NCI-H2107 treated with DMSO at 0.1 percent for 48 hours (cell line): ENCODE measurements at regions not wholly inside any gene's neighbourhood (a gene's known extent, or its start where the extent isn't known, plus 50 kb on each side); places are given as distances from the start of the nearest gene placed in this dataset.

Experiments
- DNase-seq: peaks from one replicate; lab custom pipeline; 2025; ENCODE audit not compliant: unreplicated experiment; lab: John Stamatoyannopoulos, UW

DNA sequence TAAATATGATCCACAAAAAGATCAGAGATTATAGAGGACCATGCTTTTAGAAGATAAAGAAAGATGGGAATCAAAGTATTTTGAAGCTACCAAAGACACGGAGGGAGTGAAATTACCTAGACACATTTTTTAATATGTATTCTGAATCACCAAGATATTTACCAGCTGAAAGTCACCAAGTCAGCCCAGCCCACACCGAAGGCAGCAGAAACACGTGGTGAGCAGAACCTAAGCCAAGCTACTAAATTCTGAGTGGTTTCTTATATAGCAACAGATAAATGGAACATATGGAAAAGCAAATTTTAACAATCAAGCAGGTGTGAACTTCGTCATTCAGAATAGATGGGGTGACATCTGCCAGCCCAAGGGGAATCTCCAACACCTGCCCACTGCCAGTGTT is 134.7 kb upstream of the AKR1E2 start:
- DNase-seq: no peak

DNA sequence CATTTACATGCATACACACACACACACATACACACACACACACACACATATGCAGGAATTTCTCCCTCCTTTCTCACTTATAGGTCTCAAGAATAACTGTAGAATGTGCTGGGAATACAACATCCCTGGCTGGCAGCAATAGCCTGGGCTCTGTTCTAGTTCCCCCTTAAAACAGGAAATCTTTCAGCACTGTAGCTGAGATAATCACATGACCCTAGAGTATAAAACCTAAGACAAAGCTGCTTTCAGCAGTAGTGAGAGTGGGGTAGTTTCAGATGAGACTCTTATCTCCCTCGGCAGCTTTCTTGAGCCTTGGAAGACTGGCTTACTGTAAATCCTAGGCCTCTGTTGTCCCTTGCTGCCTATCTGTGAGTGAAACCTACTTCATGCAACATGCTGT is 137.4 kb upstream of the AKR1E2 start:
- DNase-seq: no peak

DNA sequence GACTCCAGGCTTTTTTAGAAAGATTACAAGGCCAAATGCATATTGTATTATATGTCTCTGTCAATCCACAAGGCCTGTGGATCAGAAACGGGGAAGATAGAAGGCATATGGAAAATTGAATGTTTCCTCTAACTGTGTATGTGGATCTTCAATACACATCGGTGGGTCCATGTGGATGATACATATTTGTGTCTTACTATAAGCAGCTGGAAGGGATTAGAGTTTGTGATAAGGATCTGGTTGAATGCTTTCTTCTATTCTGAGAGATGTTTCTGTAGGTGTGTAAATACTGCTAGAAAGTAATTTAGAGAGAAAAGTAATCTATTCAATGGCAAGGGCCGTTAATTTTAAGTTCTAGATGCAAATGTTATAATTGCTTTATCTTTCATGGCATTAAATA is 137.8 kb upstream of the AKR1E2 start:
- no peak for DNase-seq

DNA sequence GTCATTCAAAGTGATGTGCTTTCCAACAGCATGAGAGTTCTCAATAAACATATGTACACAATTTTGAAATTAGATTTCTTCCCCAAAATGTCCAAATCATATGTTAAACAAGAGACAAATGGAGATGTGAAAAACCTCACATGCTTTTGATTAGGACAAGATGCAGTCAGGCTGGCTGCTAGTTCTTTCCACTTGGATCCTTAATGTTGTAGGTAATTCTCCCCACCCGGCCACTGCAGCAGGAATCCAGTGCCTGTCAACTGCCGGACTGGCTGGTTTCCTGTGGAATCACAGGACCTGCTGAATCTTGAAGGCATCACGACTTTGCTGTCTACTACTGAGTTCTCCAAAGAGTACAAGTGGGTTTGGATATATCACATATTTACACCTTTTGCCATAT is 138.6 kb upstream of the AKR1E2 start:
- no peak for DNase-seq

DNA sequence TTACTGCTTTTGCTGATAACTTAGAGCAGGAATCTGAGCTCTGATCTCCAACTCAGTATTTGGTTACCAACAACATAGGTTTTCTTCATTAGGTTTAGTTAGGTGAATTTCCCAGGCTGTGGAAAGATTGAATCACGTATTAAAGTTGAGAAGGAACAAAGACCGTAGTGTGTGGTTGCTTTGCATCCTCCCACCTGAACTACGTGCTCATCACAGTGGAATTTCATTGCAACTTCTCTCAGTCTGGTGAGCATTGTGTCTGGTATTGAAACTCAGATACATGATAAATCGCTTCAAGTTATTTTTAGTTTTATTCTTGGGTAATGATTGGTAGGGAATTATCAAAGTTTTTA is 139.4 kb upstream of the AKR1E2 start:
- no peak for DNase-seq

DNA sequence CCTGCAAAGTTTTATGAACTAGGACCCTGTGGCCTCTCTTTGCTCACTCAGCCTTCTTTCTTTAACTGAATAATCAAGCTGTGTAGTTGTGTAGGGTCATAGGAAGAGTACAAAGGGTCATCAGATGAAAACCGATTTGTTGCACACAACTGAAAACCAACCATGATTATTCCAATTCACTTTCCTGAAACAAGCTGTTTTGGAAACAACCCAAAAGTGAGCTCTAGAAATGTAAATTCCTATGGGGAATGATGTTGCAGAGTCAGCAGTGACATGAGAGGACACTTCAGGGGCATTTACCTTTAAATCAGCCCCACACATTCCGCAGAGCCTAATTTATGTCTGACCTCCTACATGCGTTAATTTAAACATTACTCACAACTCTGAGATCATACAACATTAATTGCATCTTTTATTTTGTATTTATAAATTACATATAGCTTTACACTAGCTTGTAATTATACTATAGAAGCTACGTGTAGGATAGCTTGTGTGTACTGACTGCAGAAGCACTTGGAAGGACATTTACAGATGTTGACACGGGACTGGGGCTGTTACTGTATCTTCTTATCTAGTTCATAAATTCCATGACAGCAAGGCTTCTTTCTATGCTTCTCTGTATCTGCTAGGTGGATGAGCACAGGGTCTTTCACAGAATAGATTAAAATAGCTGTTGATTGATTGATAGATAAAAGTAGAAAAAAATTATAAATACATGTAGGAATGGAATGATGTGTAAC is 139.9 kb upstream of the AKR1E2 start:
- DNase-seq: no peak

DNA sequence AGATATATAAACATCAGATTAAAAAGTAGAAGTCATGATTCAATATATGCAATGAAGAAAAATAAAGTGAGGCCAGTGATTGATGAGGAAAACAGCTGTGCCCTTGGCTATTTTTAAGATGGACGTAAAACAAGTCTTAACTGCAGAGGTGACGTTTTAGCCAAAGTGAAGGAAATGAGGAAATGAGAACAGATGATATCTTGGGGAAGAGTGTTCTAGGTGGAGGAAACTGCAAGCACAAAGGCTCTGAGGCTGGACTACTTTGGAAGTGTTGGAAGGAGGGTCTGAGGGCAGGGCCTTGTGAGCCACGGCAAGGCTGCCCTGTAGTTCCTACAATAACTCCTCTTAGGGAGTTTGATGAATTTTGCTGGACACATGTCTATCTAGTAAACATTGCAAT is 140.5 kb upstream of the AKR1E2 start:
- DNase-seq: no peak

DNA sequence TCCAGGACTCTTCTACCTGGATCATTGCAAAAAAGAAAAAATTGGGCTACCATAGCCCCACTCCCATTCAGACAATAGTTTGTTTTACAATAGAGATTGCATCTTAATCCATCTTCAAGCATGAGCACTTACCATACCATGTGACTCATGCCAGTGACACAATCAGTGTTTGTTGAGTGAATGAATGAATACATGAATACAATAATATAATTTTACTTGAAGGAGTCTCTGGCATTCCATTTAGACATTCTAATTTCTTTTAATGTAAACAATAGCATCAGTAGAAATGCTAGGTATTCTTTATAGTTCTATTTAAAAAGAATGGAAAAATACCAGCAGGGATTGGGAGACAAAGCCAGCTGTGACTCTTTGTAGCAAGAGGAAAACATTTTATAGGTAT is 141.6 kb upstream of the AKR1E2 start:
- no peak for DNase-seq

DNA sequence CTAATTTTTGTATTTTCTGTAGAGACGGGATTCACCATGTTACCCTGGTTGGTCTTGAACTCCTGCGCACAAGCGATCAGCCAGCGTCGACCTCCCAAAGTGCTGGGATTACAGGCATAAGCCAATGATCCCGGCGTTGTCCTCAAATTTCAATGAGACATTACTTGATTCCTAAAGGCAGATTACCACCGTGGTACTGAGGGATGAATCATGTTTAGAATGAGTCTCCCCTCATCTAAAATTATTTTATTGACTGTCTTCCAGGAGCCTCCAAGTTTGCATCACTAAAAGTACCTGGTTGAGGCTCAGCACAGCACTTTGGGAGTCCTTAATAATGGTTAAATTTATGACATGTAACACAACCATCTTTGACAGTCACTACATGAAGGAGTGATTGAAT is 142.2 kb upstream of the AKR1E2 start:
- DNase-seq: no peak

DNA sequence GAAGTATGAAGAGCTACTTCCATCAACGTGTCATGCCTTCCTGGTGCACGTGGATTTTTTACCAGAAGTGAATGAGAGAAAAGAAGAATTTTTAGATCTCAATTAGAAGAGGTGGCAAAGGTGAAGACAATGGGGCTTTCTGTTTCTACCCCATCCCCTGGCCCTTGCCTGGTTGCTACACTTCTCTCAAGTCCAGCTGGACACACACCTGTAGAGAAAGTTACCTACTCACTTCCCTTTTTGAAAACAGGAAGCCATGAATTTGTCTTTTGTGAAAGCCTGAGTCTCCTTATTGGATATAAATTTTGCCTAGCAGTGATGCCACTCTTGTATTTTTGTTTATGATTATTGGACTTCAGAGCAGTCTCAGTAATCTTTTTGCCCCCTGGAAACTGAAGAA is 142.9 kb upstream of the AKR1E2 start:
- no peak for DNase-seq

DNA sequence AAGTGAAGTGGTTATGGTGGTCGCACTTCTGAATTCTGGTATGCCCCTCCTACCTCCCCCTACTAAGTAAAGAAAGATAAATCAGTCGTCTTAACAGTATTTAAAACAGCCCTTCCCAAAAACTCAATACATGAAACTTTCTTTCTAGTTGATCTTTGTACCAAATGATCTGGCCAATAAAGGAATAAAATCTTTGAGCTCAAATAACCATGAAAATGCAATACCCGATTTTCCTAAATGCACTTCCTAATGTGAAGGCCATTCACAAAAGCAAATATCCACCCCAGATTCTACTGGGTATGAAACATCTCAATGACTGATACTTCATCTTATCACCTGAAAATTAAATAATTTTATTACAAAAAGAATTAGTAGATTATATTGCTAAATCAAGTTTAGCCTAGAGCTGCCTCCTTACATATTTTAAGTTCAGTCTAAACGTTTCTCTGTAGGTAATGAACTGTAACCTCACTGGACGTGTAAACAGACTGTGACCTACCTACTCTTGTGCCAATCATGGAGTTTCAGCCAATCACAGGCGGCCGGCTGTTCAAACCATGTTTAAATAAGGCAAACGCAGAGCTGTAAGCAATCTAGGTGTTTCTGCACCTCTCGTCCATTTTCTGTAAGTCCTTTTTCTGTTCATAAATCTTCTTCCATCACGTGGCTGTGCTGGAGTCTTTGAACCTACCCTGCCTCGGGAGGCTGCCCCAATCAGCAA is 146.9 kb upstream of the AKR1E2 start:
- no peak for DNase-seq

DNA sequence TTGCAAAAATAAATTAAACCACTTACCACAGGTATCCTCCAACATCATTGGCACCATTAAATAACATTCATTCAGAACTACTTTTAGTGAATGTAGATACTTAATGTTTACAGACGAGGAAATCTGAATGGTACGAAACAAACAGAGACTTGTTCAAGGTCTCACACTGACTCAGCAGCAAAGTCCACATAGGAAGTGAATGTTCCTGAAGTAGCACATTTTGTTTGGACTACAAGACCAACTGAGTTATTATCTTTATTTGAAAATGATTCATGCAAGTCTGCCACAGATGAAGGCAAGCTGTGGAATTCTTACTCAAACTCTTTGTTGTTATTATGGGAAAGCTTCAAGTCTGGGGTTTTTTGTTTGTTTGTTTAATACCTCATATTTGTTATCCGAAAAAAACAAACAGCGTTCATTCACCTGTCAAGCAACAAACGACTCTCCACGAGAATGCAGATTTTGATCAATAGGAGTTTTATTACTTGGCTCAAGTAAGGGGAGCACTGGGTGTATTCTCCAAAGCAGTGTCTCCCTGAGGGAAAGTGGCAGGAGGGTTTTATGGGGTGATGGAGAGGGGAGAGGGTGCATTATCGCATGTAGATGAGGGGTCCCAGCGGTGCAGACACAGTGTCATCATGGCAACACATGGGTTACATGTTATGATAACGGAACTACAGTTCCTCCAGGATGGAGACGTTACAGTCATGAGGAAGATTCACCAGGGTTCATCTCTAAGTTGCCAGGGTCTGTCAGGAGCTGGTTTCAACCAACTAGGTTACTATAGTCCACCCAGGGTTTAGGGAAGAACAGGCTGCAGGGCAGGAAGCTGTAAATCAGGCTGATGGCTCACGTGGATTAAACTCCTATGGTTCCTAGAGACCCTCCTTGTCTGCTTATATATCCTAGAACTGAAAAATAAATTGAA is 147.7 kb upstream of the AKR1E2 start:
- no peak for DNase-seq

DNA sequence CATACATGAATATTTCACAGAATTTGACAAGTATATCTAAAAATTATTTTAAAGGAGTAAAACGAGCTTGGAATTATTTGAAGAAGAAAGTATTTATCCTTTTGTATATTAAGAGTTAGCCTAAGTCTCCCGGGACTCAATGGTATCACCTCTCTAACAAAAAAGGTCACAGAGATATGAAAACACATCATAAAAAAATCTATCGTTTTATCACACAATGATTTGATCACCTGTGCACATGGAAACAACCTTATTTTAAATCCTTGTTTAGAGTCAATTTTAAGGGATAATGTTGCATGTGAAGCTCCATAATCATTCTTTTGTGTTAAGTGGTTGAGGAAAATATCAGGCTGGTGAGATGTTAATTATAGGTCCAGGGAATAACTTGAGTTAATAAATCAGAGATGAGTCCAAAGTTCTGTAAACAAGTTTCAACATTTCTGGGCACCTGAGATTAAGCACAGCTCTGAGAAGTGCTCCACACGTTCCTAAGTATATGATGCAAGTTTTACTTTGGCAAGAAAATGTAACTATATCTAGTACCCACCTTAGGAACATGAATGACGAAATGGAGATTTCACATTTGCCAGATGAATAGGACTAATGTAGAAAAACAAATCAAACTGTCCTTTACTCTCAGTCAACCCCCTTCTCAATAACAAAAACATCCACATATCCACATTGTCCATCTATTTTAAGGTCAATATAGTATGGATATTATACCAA is 148.5 kb upstream of the AKR1E2 start:
- no peak for DNase-seq

DNA sequence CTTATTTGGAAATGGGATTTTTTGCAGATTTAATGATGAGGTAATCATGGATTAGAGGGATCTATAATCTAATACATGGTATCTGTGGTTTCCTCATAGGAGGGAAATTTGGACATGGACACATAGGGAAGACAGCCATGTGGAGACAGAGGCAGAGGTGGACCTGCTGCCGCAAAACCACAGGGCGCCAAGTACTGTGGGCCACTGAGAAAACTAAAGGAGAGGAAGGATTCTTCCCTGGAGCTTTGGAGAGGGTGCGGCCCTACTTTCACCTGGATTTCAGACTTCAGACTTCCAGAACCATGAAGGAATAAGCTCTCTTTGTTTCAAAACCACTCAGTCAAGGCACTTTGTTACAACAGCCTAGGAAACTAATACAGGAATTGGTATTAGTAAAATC is 149.4 kb upstream of the AKR1E2 start:
- no peak for DNase-seq

DNA sequence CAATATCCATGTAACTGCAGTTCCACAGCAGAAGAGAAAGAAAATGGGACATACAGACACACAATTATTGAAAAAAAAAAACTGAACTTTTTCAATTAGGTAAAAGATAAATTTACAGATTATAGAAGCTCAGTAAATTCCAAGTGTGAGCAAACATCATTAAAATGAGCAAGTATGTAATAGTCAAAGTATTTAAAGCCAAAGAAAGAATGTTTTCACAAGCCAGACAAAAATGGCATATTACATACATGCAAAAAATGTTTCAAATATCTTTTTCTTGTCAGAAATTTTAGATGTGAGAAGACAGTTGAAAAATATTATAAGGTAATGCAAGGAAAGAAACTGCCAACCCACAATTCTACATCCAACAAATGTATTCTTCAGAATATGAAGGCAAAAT is 150.2 kb upstream of the AKR1E2 start:
- no peak for DNase-seq

DNA sequence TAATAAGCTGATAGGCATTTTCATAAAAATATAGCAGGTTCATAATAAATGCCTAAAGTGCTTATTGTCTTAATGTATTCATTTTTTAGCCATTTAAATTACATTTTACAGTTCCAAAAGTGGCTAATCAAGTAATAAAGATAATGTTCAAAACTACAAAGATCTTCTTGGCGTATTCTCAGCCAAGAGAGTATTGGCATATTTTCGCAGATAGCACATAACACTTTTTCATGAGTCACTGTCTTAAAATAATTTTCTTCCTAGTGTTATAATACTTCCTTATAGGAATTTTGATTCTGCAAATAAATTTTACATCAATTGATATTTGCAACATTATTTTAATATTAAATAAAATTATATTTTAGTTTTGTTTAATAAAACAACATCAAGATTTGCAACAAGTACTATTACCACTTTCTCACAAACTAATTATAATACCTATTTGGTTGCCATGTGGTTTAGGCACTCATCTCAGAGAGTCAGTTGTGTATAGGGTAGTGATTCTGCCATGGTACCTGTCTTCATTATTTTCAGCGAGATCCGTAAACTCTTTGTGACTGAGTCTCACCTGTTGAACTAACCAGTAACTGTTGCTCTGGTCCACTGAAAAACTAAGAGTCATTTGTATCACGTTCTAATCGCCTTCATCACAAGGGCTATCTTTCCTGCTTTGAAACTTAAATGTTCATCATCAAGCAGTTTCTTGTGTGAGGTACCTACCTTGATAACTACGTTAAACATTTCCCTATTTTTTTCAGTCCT is 152.5 kb upstream of the AKR1E2 start:
- DNase-seq: no peak

DNA sequence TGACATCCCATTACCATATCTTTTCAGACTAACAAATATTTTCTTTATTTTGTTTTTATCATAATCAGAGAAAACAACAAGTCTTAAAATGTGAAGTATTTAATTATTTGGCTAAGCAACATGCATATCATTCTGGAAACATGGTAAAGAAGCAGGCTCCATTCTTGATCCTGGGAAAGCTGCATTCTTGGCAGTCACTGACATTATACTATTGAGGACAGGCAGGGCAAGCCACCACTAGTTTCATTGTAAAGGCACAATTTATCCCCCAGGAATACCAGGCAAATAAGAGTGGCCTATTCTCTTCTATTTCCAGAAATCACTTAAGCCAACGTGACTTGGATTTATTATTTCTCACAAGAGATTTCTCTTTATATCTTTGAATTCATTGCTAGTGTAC is 153.8 kb upstream of the AKR1E2 start:
- no peak for DNase-seq

DNA sequence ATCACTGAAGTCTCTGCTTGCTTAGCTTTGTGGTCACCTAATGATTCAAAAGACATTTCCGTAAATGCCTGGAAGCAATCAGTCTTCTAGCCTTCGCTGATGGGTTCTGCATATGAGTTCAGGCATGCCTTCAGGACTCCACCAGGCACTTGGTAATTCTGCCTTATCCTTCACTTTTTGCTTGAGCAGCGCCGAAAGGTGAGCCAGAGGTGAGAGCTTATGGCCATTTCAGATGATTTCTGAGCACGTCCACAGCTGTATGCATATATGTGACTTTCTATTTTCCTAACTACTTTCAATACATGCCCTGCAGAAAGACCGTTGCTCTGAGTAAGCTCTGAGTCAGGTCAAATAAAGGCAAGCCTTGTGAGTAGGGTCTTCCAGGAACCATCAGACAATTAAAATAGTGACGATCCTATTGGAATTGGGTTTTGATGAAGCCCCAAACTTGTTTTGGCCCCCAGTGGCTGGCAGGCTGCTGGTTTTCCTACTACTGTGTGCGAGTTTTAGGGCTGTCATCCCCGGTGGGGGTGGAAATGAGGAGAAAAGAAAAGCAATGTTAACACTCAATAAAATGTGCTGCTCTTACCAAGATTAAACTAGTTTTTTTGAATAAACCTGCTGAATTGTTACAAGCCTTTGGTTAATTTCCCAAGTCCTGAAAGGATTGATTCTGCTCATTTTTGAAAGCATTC is 154.4 kb upstream of the AKR1E2 start:
- DNase-seq: no peak

DNA sequence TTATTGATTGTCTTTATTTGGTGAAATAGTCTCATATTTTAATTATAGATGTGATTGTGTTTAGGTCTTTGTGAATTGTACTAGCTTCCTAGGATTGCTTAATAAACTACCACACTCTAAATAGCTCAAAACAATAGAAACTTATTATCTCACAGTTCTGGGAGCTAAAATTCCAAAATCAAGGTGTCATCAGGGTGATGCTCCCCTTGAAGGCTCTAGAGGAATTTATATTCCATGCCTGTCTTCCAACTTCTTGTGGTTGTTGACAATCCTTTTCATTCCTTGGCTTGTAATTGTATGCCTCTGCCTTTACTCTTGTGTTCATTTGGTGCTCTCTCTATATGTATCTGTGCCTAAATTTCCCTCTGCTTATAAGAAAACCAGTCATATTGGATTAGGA is 155.3 kb upstream of the AKR1E2 start:
- DNase-seq: no peak

DNA sequence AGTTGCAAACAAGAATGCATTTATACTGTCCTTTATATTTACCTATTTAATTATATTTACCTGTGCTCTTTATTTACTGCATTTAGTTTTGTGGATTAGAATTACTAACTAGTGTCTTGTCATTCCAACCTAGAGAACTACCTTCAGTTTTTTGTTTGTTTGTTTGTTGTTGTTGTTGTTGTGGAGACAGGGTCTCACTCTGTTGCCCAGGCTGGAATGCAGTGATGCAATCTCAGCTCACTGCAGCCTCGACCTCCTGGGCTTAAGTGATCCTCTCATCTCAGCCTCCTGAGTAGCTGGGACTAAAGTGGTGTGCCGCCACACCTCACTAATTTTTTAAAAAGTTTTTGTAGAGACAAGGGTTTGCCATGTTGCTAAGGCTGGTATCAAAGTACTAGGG is 156.4 kb upstream of the AKR1E2 start:
- no peak for DNase-seq
